Ascending aorta (tissue), 2 donors: ENCODE measurements at regions not wholly inside any gene's neighbourhood (a gene's known extent, or its start where the extent isn't known, plus 50 kb on each side); places are given as distances from the start of the nearest gene placed in this dataset.

ENCODE experiments used
- DNase-seq, 2 donors: peaks; one replicate each; pipeline ENCODE4 v3.0.0-alpha.2; 2019; ENCODE audit warnings: low spot score in 2 of 2
- H3K27ac ChIP-seq, 2 donors: fragments of 200-600 bp; sonication (generic); one replicate each; pipeline ENCODE4 v1.5.1; 2016 to 2017; ENCODE audit warnings: mild to moderate bottlenecking in 1 of 2
- H3K27me3 ChIP-seq: fragments of 200-600 bp; sonication (generic); one replicate; pipeline ENCODE4 v1.5.1; 2017
- H3K36me3 ChIP-seq, 2 donors: fragments of 200-600 bp; sonication (generic); one replicate each; pipeline ENCODE4 v1.5.1; 2016
- H3K4me1 ChIP-seq, 2 donors: fragments of 200-600 bp; sonication (generic); one replicate each; pipeline ENCODE4 v1.5.1; 2016 to 2017; ENCODE audit warnings: mild to moderate bottlenecking in 1 of 2
- H3K4me3 ChIP-seq, 2 donors: fragments of 200-600 bp; sonication (generic); one replicate each; pipeline ENCODE4 v1.5.1; 2016 to 2017; ENCODE audit warnings: mild to moderate bottlenecking in 1 of 2
- H3K9me3 ChIP-seq, 2 donors: fragments of 200-600 bp; sonication (generic); one replicate each; pipeline ENCODE4 v1.5.1; 2016
- intact Hi-C: fragments of 100-400 bp; cut with DNase I; formaldehyde crosslinking; loops from one replicate; pipeline ENCODE4 v1.15.1; 2023
- TF ChIP-seq, protein P1 (sequence below), 3 experiments: fragments of 200-600 bp in 2 of 3; fragments of 450-650 bp in 1 of 3; sonication (generic) in 2 of 3; IDR thresholded peaks; one replicate each; pipeline ENCODE4 v1.5.1; 2016 to 2019; ENCODE audit warnings: antibody characterized with exemption in 3 of 3, mild to moderate bottlenecking in 1 of 3, moderate library complexity in 1 of 3

DNA sequence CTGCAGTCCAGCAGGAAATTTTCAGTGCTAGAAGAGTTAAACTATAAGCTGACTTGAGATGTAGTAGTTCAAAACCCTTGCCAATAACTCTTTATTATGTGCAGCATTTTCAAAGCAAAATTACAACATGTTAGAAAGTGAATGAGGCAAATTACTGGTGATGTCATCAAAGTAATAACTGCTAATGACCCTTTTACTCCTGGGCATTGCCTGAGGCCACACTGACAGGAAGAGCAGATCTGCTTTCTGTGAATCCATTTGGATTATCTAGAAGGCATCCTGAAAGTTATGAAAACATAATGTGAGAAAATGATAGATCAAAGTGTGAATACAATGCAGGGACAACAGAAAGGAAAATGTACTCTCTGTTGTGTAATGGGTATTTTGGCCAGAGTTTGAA, 139.6 kb upstream of the TRIB2 start:
- H3K27me3 ChIP-seq, result no peaks in the 10 kb centered on the region
- TF ChIP-seq, protein P1, sequence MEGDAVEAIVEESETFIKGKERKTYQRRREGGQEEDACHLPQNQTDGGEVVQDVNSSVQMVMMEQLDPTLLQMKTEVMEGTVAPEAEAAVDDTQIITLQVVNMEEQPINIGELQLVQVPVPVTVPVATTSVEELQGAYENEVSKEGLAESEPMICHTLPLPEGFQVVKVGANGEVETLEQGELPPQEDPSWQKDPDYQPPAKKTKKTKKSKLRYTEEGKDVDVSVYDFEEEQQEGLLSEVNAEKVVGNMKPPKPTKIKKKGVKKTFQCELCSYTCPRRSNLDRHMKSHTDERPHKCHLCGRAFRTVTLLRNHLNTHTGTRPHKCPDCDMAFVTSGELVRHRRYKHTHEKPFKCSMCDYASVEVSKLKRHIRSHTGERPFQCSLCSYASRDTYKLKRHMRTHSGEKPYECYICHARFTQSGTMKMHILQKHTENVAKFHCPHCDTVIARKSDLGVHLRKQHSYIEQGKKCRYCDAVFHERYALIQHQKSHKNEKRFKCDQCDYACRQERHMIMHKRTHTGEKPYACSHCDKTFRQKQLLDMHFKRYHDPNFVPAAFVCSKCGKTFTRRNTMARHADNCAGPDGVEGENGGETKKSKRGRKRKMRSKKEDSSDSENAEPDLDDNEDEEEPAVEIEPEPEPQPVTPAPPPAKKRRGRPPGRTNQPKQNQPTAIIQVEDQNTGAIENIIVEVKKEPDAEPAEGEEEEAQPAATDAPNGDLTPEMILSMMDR (IDR thresholded peaks at IDR 0.05), result no peak
- intact Hi-C loops, result no loop called here
- H3K4me1 ChIP-seq, result no peaks in the 10 kb centered on the region
- no peak overlapping the region for H3K4me3 ChIP-seq
- H3K27ac ChIP-seq, result no peak overlapping the region
- no peaks in the 10 kb centered on the region for H3K36me3 ChIP-seq
- no peaks in the 10 kb centered on the region for H3K9me3 ChIP-seq
- no peak for DNase-seq

- no peak for DNase-seq
- no peaks in the 10 kb centered on the region for H3K36me3 ChIP-seq
- H3K9me3 ChIP-seq, result no peaks in the 10 kb centered on the region
- TF ChIP-seq, protein P1 (IDR thresholded peaks at IDR 0.05), result no peak
- no peaks in the 10 kb centered on the region for H3K27me3 ChIP-seq
- intact Hi-C loops, result no loop called here
- H3K27ac ChIP-seq, result no peak overlapping the region
- H3K4me3 ChIP-seq, result no peak overlapping the region
- no peaks in the 10 kb centered on the region for H3K4me1 ChIP-seq
Measured at GRCh38 chr2:12577567-12578253, 139.0 kb upstream of the TRIB2 start.

- intact Hi-C loops, result no loop called here
- DNase-seq, result no peak
- no peaks in the 10 kb centered on the region for H3K36me3 ChIP-seq
- H3K9me3 ChIP-seq, result no peaks in the 10 kb centered on the region
- no peaks in the 10 kb centered on the region for H3K4me1 ChIP-seq
- H3K4me3 ChIP-seq, result no peak overlapping the region
- TF ChIP-seq, protein P1 (IDR thresholded peaks at IDR 0.05), result no peak
- H3K27me3 ChIP-seq, result no peaks in the 10 kb centered on the region
- no peak overlapping the region for H3K27ac ChIP-seq
Measured at GRCh38 chr2:12579018-12579417, 137.7 kb upstream of the TRIB2 start.

DNA sequence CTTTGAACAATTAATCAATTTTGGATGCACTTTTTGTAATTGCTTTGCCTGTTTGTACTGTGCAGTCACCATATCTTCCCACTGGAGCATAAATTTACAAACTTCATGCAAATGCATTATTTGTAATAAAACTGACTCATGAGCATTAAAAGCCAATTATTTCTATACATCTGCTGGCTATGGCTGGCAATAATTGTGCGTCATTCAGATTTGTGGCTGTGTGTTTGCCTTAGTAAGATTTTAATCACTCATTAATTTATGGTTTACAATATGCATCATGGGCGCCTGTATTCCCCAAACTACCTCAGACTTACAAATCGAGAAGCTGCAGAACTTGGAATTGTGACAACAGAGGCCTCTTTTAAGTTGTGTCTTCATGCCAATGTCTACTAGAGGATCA, 132.4 kb upstream of the TRIB2 start:
- Histone ChIP-seq H3K27me3 (no peaks in the 10 kb centered on the region), H3K27ac (no peak overlapping the region), H3K4me1 (no peaks in the 10 kb centered on the region), H3K36me3 (no peaks in the 10 kb centered on the region), H3K9me3 (no peaks in the 10 kb centered on the region), H3K4me3 (no peak overlapping the region)
- TF ChIP-seq, protein P1 (IDR thresholded peaks at IDR 0.05), result no peak
- intact Hi-C loops, result no loop called here
- DNase-seq, result no peak

DNA sequence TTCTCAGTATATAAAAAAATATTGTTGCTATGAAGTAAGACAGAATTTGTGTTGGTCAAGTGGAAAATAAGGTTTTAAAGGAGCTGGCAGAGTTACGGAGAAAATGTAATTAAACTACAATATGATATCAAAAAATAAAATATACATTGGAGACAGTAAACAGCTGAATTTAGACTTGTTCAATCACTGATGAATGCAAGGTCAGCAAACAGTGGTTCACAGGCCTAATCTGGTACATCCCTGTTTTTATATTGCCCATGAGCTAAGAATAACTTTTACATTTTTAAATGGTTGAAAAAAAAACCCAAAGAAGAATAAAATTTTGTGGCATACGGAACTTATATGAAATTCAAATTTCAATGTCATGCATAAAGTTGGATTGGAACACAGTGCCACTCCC, 131.0 kb upstream of the TRIB2 start:
- intact Hi-C loops, result no loop called here
- H3K36me3 ChIP-seq, result no peaks in the 10 kb centered on the region
- H3K4me1 ChIP-seq, result no peaks in the 10 kb centered on the region
- no peak overlapping the region for H3K4me3 ChIP-seq
- no peaks in the 10 kb centered on the region for H3K9me3 ChIP-seq
- H3K27ac ChIP-seq, result no peak overlapping the region
- no peak for DNase-seq
- no peaks in the 10 kb centered on the region for H3K27me3 ChIP-seq
- TF ChIP-seq, protein P1 (IDR thresholded peaks at IDR 0.05), result no peak

DNA sequence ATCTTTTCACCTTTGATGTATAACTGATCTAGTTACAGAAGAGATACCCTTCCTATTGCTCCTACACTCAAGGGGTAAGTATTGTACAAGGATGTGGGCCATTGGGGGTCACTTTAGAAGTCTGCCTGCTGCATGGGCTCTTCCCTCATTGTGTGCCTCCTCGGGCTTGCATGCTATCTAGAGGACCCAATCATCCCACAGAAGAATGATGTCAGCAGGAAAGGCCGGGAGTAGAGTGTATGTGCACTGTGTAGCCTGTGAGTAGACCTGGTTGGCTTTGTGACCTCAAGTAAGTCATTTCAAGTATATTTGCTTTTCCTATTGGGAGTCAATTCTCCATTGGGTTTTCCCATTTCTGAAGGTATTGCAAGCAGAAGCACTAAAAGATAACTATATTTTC, 129.5 kb upstream of the TRIB2 start:
- TF ChIP-seq, protein P1 (IDR thresholded peaks at IDR 0.05), result no peak
- DNase-seq, result no peak
- no peaks in the 10 kb centered on the region for H3K27me3 ChIP-seq
- H3K36me3 ChIP-seq, result no peaks in the 10 kb centered on the region
- no peak overlapping the region for H3K27ac ChIP-seq
- no peaks in the 10 kb centered on the region for H3K4me1 ChIP-seq
- no peak overlapping the region for H3K4me3 ChIP-seq
- no peaks in the 10 kb centered on the region for H3K9me3 ChIP-seq
- intact Hi-C loops, result no loop called here
